ENCODE measurements at regions not wholly inside any gene's neighbourhood (a gene's known extent, or its start where the extent isn't known, plus 50 kb on each side); places are given as distances from the start of the nearest gene placed in this dataset.
"Not testable (repeated sequence)": the region's sequence is repeated elsewhere in the genome, so short reads cannot be mapped to it uniquely, and the experiment has no call there.

GRCh38 chr13:97770231-97770630 lies 183.2 kb upstream of the IPO5 start:
- not testable (repeated sequence) for DNase-seq (ENCODE audit: extremely low read depth in 1 of 4, low spot score in 3 of 4)
- WGBS (ENCODE audit: insufficient coverage, low coverage, missing lambda C conversion rate) = 0% methylated on average over 4 of the region's 5 CpGs

GRCh38 chr13:97772466-97772865 lies 181.0 kb upstream of the IPO5 start:
- CTCF ChIA-PET (ENCODE audit: low intra/inter-chr PET ratio); H3K4me3 ChIP-seq; H3K27me3 ChIP-seq (ENCODE audit: control insufficient read depth in 2 of 2, insufficient read depth in 2 of 2, low read length in 2 of 2); in situ Hi-C loops (cut with MboI); H4K20me1 ChIP-seq (replicated peaks; ENCODE audit: control insufficient read depth, insufficient read depth, low read length); H2AFZ ChIP-seq (ENCODE audit: low read depth, low read length); ATAC-seq; H3K9me1 ChIP-seq (ENCODE audit: control insufficient read depth, insufficient read depth, low read length); POLR2A ChIA-PET; DNase-seq (ENCODE audit: extremely low read depth in 1 of 4, low spot score in 3 of 4); H3K4me2 ChIP-seq (ENCODE audit: insufficient read depth, low read length); BruUV-seq (replicated peaks); H3K79me2 ChIP-seq (ENCODE audit: control insufficient read depth, insufficient read depth, low read length); H3K36me3 ChIP-seq (ENCODE audit: control insufficient read depth, insufficient read depth, low read length); intact Hi-C loops (cut with micrococcal nuclease); H3K9me3 ChIP-seq (replicated peaks; ENCODE audit: control insufficient read depth, insufficient read depth, low read depth, low read length); H3K4me1 ChIP-seq (replicated peaks in 1 of 2; ENCODE audit: control insufficient read depth in 2 of 2, insufficient read depth in 2 of 2, low read length in 2 of 2); FAIRE-seq; H3K27ac ChIP-seq (ENCODE audit: extremely low read depth, low read depth, low read length); H3K9ac ChIP-seq (ENCODE audit: insufficient read depth in 1 of 2, low read depth in 2 of 2, low read length in 2 of 2): not testable (repeated sequence)

More at GRCh38 chr13:97770231-97770630, 183.2 kb upstream of the IPO5 start:
- H3K9me3 ChIP-seq (replicated peaks; ENCODE audit: control insufficient read depth, insufficient read depth, low read depth, low read length); ATAC-seq; H3K4me1 ChIP-seq (replicated peaks in 1 of 2; ENCODE audit: control insufficient read depth in 2 of 2, insufficient read depth in 2 of 2, low read length in 2 of 2); H3K27ac ChIP-seq (ENCODE audit: extremely low read depth, low read depth, low read length); H3K9me1 ChIP-seq (ENCODE audit: control insufficient read depth, insufficient read depth, low read length); H3K9ac ChIP-seq (ENCODE audit: insufficient read depth in 1 of 2, low read depth in 2 of 2, low read length in 2 of 2); FAIRE-seq; H4K20me1 ChIP-seq (replicated peaks; ENCODE audit: control insufficient read depth, insufficient read depth, low read length); BruUV-seq (replicated peaks); H3K36me3 ChIP-seq (ENCODE audit: control insufficient read depth, insufficient read depth, low read length); H2AFZ ChIP-seq (ENCODE audit: low read depth, low read length); H3K79me2 ChIP-seq (ENCODE audit: control insufficient read depth, insufficient read depth, low read length); intact Hi-C loops (cut with micrococcal nuclease); in situ Hi-C loops (cut with MboI); H3K27me3 ChIP-seq (ENCODE audit: control insufficient read depth in 2 of 2, insufficient read depth in 2 of 2, low read length in 2 of 2); CTCF ChIA-PET (ENCODE audit: low intra/inter-chr PET ratio); H3K4me2 ChIP-seq (ENCODE audit: insufficient read depth, low read length); H3K4me3 ChIP-seq: not testable (repeated sequence)
- POLR2A ChIA-PET = interaction anchor here (0.6 kb wide), 1 partner anchor 173 kb away, joined by 3 read pairs; no protein-coding TSS in a partner anchor

GRCh38 chr13:97774391-97775100 lies 178.9 kb upstream of the IPO5 start:
- DNase-seq (ENCODE audit: extremely low read depth in 1 of 4, low spot score in 3 of 4); H3K27ac ChIP-seq (ENCODE audit: extremely low read depth, low read depth, low read length); H3K4me3 ChIP-seq; H3K9ac ChIP-seq (ENCODE audit: insufficient read depth in 1 of 2, low read depth in 2 of 2, low read length in 2 of 2); H3K36me3 ChIP-seq (ENCODE audit: control insufficient read depth, insufficient read depth, low read length); FAIRE-seq; ATAC-seq; in situ Hi-C loops (cut with MboI); BruUV-seq (replicated peaks); H3K4me2 ChIP-seq (ENCODE audit: insufficient read depth, low read length); H3K79me2 ChIP-seq (ENCODE audit: control insufficient read depth, insufficient read depth, low read length); H3K9me3 ChIP-seq (replicated peaks; ENCODE audit: control insufficient read depth, insufficient read depth, low read depth, low read length); intact Hi-C loops (cut with micrococcal nuclease); H3K9me1 ChIP-seq (ENCODE audit: control insufficient read depth, insufficient read depth, low read length); POLR2A ChIA-PET; H4K20me1 ChIP-seq (replicated peaks; ENCODE audit: control insufficient read depth, insufficient read depth, low read length); H2AFZ ChIP-seq (ENCODE audit: low read depth, low read length); H3K27me3 ChIP-seq (ENCODE audit: control insufficient read depth in 2 of 2, insufficient read depth in 2 of 2, low read length in 2 of 2); CTCF ChIA-PET (ENCODE audit: low intra/inter-chr PET ratio); H3K4me1 ChIP-seq (replicated peaks in 1 of 2; ENCODE audit: control insufficient read depth in 2 of 2, insufficient read depth in 2 of 2, low read length in 2 of 2): not testable (repeated sequence)
- 8% methylated on average over 18 of the region's 34 CpGs for WGBS (ENCODE audit: insufficient coverage, low coverage, missing lambda C conversion rate)

Data from K562 (cell line).